ENCODE measurements at regions not wholly inside any gene's neighbourhood (a gene's known extent, or its start where the extent isn't known, plus 50 kb on each side); places are given as distances from the start of the nearest gene placed in this dataset.

- no peaks in the 10 kb centered on the region for H3K4me1 ChIP-seq
- no peak for TF ChIP-seq POLR2A (IDR thresholded peaks at IDR 0.05)
- TF ChIP-seq CTCF (IDR thresholded peaks at IDR 0.05) = no peak
- DNase-seq = peak; percentile 19 to 27
- no peaks in the 10 kb centered on the region for H3K9me3 ChIP-seq
- H3K36me3 ChIP-seq = no peaks in the 10 kb centered on the region
- no peak overlapping the region for H3K4me3 ChIP-seq
- peak overlapping the region; percentile 50 to 66 for H3K27ac ChIP-seq
- intact Hi-C loops (cut with DNase I; ENCODE audit: low total_unique reads) = no loop called here
- no peaks in the 10 kb centered on the region for H3K27me3 ChIP-seq
Measured at GRCh38 chr2:204453730-204454167, 91.5 kb upstream of the PARD3B start.

- Histone ChIP-seq H3K27me3 (no peaks in the 10 kb centered on the region), H3K36me3 (no peaks in the 10 kb centered on the region), H3K27ac (no peak overlapping the region), H3K9me3 (no peaks in the 10 kb centered on the region), H3K4me3 (no peak overlapping the region), H3K4me1 (no peaks in the 10 kb centered on the region)
- no peak for DNase-seq
- intact Hi-C loops (cut with DNase I; ENCODE audit: low total_unique reads) = no loop called here
- TF ChIP-seq CTCF (IDR thresholded peaks at IDR 0.05) (no peak), POLR2A (IDR thresholded peaks at IDR 0.05) (no peak)
Measured at GRCh38 chr2:204454672-204455380, 90.4 kb upstream of the PARD3B start.

DNA sequence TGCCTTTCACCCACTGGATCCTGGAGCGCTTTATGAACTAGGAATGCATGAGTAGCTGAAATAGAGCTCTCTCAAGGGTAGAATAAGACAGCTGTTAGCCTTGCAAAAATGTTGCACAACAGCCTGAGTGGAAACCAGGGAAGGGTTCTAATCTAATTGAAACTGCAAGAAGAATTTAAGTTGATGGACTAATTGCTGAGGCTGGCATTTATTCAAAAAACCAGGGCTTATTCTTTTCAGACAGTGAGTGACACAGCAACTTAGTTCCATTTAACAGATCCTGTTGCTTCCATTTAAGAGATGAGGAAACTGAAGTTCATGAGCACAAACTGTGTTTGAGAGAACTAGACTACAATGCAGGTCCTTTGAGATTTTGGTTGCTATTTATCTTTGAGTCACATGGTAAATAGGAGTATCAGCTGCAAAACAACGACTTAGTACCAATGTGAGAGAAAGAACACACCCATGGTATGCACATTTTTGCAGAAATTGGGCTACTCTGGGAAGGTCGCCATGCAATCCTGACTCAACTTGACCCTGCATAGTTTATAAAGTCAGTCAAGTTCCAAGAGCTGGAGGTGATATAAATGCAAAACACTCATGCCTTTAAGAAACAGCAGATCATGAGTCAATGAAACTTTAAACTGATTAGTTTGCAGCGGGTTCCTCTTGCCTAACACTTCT lies 76.4 kb upstream of the PARD3B start:
- DNase-seq = no peak
- no peak overlapping the region for H3K4me3 ChIP-seq
- intact Hi-C loops (cut with DNase I; ENCODE audit: low total_unique reads) = no loop called here
- no peaks in the 10 kb centered on the region for H3K36me3 ChIP-seq
- H3K27ac ChIP-seq = no peak overlapping the region
- H3K27me3 ChIP-seq = no peaks in the 10 kb centered on the region
- no peaks in the 10 kb centered on the region for H3K9me3 ChIP-seq
- no peaks in the 10 kb centered on the region for H3K4me1 ChIP-seq
- TF ChIP-seq CTCF (IDR thresholded peaks at IDR 0.05) = no peak
- TF ChIP-seq POLR2A (IDR thresholded peaks at IDR 0.05) = no peak

DNA sequence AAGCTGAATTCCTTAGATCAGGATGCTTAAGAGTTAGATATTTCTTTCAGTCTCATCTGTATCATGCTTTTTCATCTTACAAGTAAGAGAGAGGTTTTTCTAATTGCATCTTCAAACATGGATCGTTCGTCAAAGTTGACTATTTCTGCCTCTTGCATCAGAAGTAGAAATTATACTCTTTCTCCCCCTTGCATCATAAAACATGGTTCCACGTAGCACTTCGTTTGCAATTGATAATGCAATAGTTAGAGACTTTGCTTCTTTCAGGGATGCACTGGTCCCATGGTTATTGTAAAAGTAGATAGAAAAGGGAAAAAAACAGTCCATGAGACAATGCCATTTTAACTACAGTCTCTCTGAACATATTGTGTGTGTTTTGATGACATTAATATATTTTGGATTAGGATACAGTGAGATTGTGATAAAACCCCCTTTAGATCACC lies 75.1 kb upstream of the PARD3B start:
- no peak for TF ChIP-seq POLR2A (IDR thresholded peaks at IDR 0.05)
- no peak for TF ChIP-seq CTCF (IDR thresholded peaks at IDR 0.05)
- no peak for DNase-seq
- intact Hi-C loops (cut with DNase I; ENCODE audit: low total_unique reads) = no loop called here
- no peak overlapping the region for H3K4me3 ChIP-seq
- H3K9me3 ChIP-seq = no peaks in the 10 kb centered on the region
- H3K36me3 ChIP-seq = no peaks in the 10 kb centered on the region
- H3K27me3 ChIP-seq = no peaks in the 10 kb centered on the region
- H3K27ac ChIP-seq = no peak overlapping the region
- no peaks in the 10 kb centered on the region for H3K4me1 ChIP-seq

- no peak overlapping the region for H3K27ac ChIP-seq
Measured at GRCh38 chr2:204470621-204471196, 74.6 kb upstream of the PARD3B start.

More at GRCh38 chr2:204470621-204471196, 74.6 kb upstream of the PARD3B start:
- H3K4me1 ChIP-seq = no peaks in the 10 kb centered on the region
- H3K4me3 ChIP-seq = no peak overlapping the region
- H3K27me3 ChIP-seq = no peaks in the 10 kb centered on the region
- no peak for DNase-seq
- TF ChIP-seq CTCF (IDR thresholded peaks at IDR 0.05) (no peak), POLR2A (IDR thresholded peaks at IDR 0.05) (no peak)
- H3K9me3 ChIP-seq = no peaks in the 10 kb centered on the region
- intact Hi-C loops (cut with DNase I; ENCODE audit: low total_unique reads) = no loop called here
- H3K36me3 ChIP-seq = no peaks in the 10 kb centered on the region

Data from uterus (tissue), 3 donors.